ENCODE measurements at regions not wholly inside any gene's neighbourhood (a gene's known extent, or its start where the extent isn't known, plus 50 kb on each side); places are given as distances from the start of the nearest gene placed in this dataset.
A peak's percentile ranks its signal among the peaks of the same experiment; 100 is the strongest.

GRCh38 chr10:46227571-46227935, 59.2 kb upstream of the ANTXRL start:
- DNase-seq (ENCODE audit: low read depth in 2 of 3, low spot score in 2 of 3) = no peak

- no peak for DNase-seq (ENCODE audit: low read depth in 2 of 3, low spot score in 2 of 3)
Measured at GRCh38 chr10:46227936-46228562, 58.7 kb upstream of the ANTXRL start.

GRCh38 chr10:46228563-46229071, 58.2 kb upstream of the ANTXRL start:
- DNase-seq (ENCODE audit: low read depth in 2 of 3, low spot score in 2 of 3) = peak; percentile 10 to 82 (median 66)

- peak in 2 of 3 donors; percentile 36 to 57 for DNase-seq (ENCODE audit: low read depth in 2 of 3, low spot score in 2 of 3)
Measured at GRCh38 chr10:46229144-46229563, 57.6 kb upstream of the ANTXRL start.

GRCh38 chr10:46230615-46231014, 56.2 kb upstream of the ANTXRL start:
- no peak for DNase-seq (ENCODE audit: low read depth in 2 of 3, low spot score in 2 of 3)

GRCh38 chr10:46231087-46231486, 55.7 kb upstream of the ANTXRL start:
- DNase-seq (ENCODE audit: low read depth in 2 of 3, low spot score in 2 of 3) = no peak

GRCh38 chr10:46232084-46232483, 54.7 kb upstream of the ANTXRL start:
- no peak for DNase-seq (ENCODE audit: low read depth in 2 of 3, low spot score in 2 of 3)

GRCh38 chr10:46232666-46233065, 54.1 kb upstream of the ANTXRL start:
- no peak for DNase-seq (ENCODE audit: low read depth in 2 of 3, low spot score in 2 of 3)

GRCh38 chr10:46233181-46233580, 53.6 kb upstream of the ANTXRL start:
- DNase-seq (ENCODE audit: low read depth in 2 of 3, low spot score in 2 of 3) = no peak

- no peak for DNase-seq (ENCODE audit: low read depth in 2 of 3, low spot score in 2 of 3)
Measured at GRCh38 chr10:46234026-46234425, 52.8 kb upstream of the ANTXRL start.

- DNase-seq (ENCODE audit: low read depth in 2 of 3, low spot score in 2 of 3) = no peak
Measured at GRCh38 chr10:46234431-46235060, 52.3 kb upstream of the ANTXRL start.

- no peak for DNase-seq (ENCODE audit: low read depth in 2 of 3, low spot score in 2 of 3)
Measured at GRCh38 chr10:46235705-46236545, 50.9 kb upstream of the ANTXRL start.

- DNase-seq (ENCODE audit: low read depth in 2 of 3, low spot score in 2 of 3) = no peak
Measured at GRCh38 chr10:46236546-46236887, 50.3 kb upstream of the ANTXRL start.

- no peak for DNase-seq (ENCODE audit: low read depth in 2 of 3, low spot score in 2 of 3)
Measured at GRCh38 chr10:46236941-46237681, 49.7 kb upstream of the ANTXRL start.
